HG02759 (cell line): ENCODE measurements at regions not wholly inside any gene's neighbourhood (a gene's known extent, or its start where the extent isn't known, plus 50 kb on each side); places are given as distances from the start of the nearest gene placed in this dataset.

Experiments
- ATAC-seq: cut with Tn5 transposase; IDR thresholded peaks from one replicate; pipeline ENCODE4 v1.9.1; 2021; ENCODE audit warnings: mild to moderate bottlenecking, moderate library complexity; ENCODE audit not compliant: unreplicated experiment

DNA sequence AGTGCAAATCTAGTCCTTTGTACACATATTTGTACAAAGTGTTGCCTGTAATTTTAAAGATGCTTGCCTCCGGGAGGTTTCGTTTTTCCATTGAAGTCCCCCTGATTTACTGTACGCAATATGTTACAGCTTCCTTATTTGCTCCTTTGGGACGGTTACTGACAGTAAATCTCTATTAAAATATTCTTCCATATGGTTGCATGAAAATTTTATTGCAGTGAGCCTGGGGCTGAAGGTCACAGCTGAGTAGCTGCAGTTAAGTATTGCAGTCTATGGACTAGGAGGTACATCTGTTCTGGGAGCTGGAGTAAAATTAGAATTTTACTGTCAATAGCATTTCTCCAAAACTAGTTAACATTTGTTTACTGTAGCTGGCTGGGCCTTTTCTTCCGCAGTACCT, 119.2 kb downstream of the ETAA1 start:
- ATAC-seq: no peak

DNA sequence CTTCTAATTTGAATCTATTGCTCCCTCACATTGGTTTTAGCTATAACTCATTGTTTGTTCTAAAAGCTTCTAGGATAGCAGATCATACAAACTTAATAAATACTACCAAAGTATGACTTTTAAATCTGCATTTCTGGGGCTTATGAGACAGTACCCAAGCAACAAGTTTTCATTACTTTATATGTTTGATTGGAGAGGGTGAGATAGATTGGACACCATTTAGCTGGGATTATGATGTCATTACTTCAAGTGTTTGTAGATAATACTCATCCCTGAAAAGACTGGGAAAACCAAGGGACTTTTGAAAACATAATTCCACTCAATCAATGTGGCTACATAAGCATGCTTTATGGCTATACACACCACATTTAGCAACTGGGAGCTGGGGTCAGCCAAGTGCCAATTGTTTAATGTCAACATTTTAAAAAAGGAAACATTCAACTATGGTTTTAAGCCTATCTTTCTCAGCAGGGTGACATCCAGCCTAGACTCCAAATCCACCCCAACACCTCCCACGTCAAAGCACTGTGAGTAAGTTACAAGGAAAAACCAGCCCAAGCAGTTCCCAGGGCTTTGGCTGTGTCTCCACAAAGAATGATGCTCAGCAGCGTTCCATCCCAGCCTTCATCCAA, 119.9 kb downstream of the ETAA1 start:
- ATAC-seq: no peak

DNA sequence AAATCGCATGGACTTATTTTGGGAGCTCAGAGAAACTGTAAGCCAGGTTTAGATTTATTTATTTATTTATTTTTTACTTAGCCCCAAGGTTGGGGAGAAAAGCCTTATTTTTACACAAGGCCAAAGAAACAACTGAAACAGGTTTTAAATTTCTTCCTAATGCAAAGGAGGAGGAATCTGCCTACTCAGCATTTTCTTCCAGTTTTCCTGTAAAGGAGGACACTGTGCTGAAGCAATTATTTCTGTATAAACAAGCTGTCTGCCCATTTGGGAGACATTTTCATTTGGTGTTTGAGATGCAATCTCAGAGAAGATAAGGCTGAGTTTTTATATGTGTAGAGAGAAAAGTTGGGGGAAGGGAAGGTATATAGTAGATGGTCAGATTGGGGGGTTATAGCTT, 125.0 kb downstream of the ETAA1 start:
- no peak for ATAC-seq

GRCh38 chr2:67524213-67524612, 127.1 kb downstream of the ETAA1 start:
- ATAC-seq: no peak

DNA sequence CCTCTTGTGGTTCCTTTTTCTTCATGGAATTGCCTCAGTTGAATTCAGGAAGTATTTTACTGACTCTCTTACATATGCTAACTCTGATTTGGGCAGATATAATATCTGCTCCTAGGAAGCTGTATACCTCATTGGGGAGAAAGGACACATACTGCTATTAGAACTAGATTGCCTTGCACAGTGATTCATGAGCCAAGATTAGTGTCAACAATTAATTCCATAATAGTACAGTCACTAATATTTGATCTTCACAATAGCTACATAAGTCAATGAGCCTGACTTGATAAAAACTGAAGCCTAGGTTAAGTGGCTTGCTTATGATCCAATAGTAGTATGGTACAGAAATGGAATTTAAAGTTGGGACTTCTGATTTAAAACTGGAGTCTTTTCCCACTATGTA, 127.6 kb downstream of the ETAA1 start:
- ATAC-seq: no peak

DNA sequence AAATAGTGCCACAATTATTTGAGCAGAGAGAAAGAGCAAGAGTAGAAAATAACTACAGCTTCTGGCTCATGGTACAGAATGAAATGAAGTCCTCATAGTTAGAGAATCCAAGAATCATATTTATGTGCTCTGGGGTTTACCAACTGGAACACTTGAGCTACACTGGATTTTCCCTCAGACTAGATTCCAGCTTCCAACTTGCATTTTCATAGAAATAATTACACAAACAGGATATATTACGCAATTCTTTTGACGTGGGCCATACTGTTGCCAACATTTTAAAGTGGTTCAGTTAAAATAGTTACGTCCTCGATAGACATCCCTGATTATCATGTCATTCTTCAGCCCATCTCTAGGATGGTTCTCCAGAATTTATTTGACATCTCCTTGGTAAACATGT, 129.2 kb downstream of the ETAA1 start:
- no peak for ATAC-seq

- no peak for ATAC-seq
Measured at GRCh38 chr2:67528320-67528719, 131.2 kb downstream of the ETAA1 start.

DNA sequence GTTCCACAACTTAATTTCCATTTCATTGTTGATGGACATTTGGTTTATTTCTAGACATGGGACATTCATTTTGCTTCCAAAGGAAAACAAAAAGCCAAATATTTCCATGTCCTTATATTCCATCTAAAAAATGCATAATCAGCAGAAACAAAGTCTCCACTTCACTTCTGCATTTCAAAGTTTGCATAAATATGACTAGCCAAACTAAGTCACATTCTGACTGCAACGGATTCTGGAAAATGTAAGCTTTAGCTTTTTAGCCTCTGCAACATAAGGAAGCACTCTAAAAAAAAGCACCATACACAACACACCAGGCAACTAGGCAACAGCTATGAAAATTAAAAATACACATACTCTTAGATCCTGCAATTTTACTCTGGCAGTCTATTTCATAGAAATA, 135.3 kb downstream of the ETAA1 start:
- no peak for ATAC-seq

GRCh38 chr2:67534745-67535144, 137.6 kb downstream of the ETAA1 start:
- ATAC-seq: no peak

DNA sequence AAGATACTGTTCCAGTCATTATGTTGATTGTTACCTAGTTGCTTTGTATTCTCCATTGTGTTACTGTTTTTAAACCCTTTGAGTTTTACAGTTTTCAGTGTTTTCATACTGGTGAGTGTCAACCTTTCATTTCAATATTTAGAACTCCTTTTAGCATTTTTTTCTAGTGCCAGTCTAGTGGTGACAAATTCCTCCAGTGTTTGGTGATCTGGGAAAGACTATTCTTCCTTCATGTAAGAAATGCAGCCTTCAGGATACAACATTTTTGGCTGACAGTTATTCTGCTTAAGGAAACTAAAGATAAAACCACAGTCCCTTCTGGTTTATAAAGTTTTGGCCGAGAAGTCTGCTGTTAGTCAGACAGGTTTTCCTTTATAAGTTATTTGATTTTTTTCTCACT, 143.8 kb downstream of the ETAA1 start:
- no peak for ATAC-seq

- ATAC-seq: no peak
Measured at GRCh38 chr2:67544286-67544685, 147.2 kb downstream of the ETAA1 start.

DNA sequence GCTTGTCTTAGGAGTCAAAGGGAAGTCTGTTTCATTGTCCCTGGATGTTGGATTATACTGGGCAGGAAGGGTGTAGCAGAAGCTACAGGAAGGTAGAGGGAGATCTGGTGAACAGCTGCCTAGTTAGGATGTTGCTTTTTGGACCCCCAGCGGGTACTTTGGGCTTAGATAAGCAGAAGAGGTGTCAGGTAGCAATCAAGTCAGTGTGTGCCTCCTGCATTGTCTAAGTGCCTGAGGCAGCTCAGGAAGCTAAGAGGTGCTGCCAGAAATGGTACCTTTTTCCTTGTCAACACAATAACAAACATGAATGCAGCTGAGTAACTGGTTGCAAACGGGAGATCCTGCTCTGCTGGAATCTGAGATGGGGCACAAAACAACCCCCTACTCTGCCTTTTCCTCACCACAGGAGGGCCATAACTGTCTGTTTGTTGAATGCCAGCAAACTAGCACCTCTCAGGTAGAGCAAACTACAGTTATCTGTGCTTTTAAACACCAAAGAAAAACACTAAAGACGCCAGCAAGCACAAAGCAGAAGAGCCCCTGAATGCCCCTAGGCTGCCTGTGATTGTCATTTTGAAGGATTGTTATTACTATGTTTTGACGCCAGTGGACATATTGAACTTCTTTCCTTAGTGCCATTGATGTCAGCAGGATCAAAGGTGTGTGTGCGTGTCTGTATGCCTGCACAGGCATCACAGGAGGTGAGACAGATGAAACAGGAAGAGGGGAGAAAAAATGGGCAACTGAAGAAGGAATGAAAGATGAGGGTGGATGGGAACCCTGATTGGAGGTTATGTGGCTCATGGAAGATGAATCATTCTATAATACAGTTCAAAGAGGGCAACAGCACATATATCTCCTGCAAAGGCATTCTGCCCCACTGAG, 151.4 kb downstream of the ETAA1 start:
- no peak for ATAC-seq

GRCh38 chr2:67559156-67559555, 162.0 kb downstream of the ETAA1 start:
- no peak for ATAC-seq

GRCh38 chr2:67560771-67561456, 163.8 kb downstream of the ETAA1 start:
- no peak for ATAC-seq

GRCh38 chr2:67561457-67561965, 164.4 kb downstream of the ETAA1 start:
- ATAC-seq: no peak

GRCh38 chr2:67564076-67564475, 166.9 kb downstream of the ETAA1 start:
- no peak for ATAC-seq

- no peak for ATAC-seq
Measured at GRCh38 chr2:67564626-67565025, 167.5 kb downstream of the ETAA1 start.

DNA sequence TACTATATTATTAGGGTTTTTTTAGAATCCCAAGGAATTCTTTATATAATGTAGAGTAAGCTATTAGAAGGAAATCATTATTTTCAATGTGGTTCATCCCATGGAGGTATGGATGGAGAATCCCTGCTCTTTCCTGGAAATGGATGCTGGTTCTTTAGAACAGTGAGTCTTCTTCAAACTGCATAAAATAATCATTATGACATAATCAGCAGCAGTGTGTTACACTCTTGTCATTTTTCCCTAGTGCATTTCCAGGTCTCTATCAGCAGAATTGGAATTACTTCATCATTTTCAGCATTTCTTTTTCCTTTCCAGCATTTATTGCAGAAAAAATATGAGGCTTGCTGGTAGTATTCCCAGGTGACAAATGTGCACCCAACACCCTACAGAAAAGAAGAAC, 168.1 kb downstream of the ETAA1 start:
- no peak for ATAC-seq

- ATAC-seq: no peak
Measured at GRCh38 chr2:67565761-67566160, 168.6 kb downstream of the ETAA1 start.

DNA sequence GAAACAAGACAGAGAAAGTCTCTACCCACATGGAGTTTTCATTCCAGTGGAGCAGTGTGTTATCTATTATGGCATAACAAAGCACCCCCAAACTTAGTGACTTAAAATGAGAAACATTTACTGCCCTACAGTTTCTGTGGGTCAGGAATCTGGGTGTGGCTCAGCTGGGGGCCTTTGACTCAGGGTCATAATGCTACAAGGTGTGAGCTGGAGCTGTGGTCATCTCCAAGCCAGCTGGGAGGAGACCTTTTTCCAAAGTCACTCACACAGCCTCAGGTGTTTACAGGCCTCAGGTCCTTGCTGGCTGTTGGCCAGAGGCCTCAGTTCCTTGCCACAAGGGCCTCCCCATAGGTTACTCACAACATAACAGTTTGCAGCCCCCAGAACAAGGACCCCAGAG, 169.2 kb downstream of the ETAA1 start:
- no peak for ATAC-seq

- no peak for ATAC-seq
Measured at GRCh38 chr2:67566958-67567635, 170.0 kb downstream of the ETAA1 start.
